DMS53 (cell line): ENCODE measurements at regions not wholly inside any gene's neighbourhood (a gene's known extent, or its start where the extent isn't known, plus 50 kb on each side); places are given as distances from the start of the nearest gene placed in this dataset.
A peak's percentile ranks its signal among the peaks of the same experiment; 100 is the strongest.

Experiments
- DNase-seq: peaks from one replicate; lab custom pipeline; 2025; lab: John Stamatoyannopoulos, UW

DNA sequence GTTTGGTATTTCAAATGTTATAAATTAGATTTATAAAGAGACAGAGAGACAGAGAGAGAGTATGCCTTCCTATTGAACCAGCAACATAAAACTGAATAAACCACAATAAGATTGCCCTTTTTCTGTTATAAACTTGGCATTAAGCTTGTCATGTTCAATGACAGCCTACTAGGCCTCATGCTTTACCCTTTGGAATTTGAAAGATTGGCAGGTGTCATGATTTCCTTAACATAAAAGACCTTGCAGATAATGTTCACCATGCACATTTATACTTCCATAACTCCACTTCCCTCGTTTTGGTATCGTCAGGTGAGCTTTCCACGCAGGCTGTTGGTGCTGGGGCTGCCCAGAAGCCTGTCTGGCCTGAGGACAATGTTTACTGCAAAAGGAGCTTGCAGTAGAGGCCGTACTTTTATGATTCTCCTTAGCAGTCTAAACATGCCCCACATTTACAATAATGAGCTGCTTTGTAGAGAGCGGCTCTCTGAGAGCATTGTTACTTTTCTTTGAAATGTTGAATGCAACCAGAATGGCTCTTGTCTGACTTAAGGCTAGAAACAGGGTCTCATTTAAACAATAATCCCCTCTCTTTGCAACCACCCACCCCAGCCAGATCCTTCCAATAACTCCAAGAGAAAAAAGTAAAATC is 379.1 kb upstream of the ATP5MC3 start:
- DNase-seq: no peak

DNA sequence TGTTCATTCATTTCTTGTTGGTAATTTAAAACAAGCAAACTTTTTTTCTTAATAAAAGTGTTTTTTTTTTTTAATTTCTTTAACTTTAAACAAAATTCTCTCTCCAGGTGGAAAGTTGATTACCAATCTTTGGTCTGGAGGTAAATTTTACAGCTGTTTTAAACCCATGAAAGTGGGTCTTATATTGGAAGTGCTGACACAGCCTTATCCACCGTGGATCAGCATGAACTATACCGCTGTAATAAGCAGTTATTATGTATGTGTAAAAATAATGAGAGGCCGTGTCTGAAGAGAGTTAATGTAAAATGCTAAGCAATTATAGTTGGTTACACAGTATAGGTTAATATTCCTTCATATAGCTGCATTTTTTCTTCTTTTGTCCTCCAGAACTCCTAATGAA is 378.1 kb upstream of the ATP5MC3 start:
- no peak for DNase-seq

DNA sequence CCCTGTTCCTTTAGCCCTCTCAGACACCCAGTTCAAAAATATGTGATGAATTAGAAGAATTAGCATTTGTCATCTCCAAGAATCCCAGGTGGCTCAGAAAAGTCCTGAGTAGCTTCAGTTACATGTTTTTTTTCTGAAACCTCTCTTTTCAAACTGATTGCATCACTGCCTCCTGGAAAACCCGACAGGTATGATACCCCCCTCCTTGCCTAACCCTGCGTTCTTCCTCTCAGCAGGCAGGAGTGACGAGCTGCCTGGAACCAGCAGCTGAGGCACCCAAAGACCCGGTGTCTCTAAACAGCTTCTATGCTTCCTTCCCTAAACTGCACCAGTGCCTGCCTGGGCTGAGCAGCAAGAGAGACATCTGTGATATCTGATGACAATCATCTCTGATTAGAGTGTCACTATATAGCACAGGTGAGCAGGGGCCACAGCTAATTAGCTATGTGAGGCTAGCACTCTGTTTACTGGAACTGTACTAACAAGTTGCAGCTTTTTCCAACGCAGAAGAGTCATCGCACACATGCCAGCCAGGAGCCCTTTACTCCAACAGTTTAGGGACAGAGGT is 376.4 kb upstream of the ATP5MC3 start:
- DNase-seq: no peak

DNA sequence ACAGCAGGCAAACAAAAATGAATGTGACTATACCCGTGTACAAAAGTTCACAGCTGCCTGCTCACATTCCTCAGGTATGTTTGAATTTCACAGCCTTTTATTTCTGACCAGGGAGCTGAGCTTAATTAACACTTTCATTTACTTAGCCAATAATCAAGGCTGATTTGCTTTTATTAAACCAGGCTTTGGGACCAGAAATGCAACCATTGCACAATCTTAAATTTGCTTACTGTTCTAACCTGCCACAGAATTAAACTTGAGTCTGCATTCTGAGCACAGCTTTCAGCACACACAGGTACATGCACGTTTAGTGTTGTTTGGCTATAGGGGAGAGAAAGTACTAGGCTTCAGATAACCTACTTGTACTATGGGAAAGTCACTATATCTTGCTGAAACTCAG is 372.4 kb upstream of the ATP5MC3 start:
- no peak for DNase-seq

DNA sequence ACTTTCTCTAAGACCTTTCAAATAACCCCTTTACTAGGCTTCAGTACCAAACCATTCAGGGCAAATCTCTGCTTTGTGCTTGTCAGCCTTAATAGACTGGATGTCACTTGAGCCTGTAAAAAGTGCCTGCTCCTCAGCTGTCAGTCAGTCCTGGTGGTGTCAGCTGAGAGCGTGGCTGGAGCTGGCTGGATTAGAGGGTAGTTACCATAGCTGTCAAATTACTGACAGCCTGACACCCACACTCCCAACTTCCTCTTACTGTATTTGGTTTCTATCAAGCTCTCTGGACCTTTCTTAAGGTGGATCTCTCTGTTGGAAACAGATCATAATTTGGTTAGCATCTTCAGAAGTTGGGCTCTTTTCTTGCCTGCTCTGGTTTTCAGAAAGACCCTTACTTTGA is 371.4 kb upstream of the ATP5MC3 start:
- no peak for DNase-seq

DNA sequence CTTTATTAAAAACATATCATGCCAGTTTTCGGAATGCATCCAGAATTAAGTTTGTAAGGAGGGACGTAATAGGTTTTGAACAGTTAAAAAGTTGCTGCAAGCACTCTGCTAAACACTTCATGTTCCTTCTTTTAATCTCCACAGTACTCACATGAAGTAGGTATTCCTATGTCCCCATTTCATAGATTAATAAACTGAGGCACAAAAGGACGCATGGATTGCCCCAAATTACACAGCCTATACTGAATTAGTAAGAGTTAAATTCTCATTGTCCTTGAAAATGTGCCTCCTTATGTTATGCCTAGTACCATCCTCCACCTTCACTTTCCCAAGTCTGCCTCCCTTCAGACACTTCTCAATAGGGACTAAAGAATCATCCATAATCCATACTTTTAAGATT is 358.9 kb upstream of the ATP5MC3 start:
- DNase-seq: no peak

DNA sequence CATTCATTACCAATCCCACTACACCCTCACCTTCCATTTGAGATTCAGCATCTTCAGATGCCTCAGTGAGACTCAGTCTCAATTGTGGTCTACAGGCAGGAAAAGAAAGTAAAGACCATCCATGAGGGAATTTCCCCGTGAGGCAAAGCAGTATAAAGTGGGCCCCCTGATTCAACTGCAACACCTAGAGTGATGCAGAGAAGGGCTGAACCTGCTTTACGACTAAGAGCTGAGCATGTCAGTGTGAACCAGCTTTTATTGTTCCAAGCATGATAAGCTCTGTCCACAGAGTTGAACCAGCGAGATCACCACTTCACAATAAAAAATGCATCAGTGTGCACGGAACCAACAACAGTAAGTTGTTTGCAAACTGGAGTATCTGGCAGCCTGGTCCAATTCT is 357.6 kb upstream of the ATP5MC3 start:
- no peak for DNase-seq

DNA sequence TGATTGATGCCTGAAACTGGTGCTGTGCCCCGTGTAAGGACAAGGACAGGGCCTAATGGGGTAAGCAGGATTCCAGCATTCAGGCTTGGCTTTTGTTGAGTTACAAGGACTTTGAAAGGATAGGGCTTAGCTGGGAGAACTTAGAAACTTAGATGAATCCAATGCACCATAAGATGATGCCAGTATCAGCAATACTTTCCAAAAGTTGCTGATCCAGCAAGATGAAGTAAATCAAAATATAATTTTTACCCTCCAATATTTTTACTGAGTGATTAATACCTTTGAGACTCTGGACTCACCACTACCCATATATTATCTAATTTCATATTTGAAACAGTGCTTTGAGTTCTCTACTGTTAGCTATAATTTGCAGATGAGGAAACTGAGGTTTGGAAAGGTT is 354.5 kb upstream of the ATP5MC3 start:
- DNase-seq: no peak

DNA sequence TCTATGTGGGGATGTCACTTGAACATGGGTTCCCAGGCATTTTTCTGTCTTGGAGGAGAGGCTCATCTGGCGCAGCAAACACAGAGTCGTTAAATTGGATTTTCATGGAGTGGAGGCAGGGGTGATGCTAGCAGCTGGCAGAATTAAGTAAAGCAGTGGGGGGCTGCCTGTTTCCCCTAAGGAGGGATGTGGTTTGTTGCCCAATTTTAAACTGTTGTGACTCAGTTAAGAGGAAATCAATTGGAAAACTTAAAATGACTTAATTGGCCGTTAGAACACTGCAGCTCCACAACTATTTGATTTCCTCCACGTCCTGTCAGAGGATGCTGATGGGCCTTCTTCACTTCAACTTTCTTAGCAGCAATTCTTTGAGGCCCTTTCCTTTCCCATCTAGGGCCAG is 354.1 kb upstream of the ATP5MC3 start:
- no peak for DNase-seq

DNA sequence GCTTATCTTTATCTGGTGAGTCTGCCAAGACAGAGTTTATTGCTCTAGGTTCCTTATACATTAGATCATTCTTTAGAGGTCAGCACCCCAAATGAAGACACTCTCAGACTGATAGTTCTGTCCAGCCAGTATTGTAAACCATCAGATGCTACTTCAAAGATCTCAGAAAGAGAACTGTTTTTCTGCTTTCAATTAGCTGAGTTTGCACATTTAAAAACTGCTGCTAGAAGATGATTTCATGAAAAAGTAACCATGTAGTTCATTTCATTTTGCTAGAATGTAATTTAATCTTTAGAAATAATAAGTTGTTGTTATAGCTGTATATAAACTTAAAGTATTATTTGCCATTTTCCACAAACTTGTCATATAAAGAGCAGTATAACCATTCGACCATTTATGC is 344.5 kb upstream of the ATP5MC3 start:
- no peak for DNase-seq

DNA sequence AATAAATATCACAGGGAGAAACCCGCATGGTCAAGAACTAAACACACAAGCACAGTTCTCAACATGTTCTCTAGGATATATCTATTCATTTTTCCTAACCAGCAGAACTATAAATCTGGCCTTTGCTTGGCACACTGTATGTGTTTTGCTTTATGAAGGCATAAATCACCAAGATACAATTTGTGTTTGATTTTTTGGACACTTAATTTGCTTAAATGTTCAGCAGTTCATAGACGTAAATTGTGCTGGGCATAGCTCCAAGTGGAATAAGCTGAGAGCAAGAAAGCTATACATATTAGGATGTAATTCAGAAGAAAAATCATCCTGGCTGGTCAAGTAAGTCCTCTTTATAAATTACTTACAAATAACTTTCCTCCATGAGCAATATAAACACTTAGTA is 341.5 kb upstream of the ATP5MC3 start:
- DNase-seq: no peak

DNA sequence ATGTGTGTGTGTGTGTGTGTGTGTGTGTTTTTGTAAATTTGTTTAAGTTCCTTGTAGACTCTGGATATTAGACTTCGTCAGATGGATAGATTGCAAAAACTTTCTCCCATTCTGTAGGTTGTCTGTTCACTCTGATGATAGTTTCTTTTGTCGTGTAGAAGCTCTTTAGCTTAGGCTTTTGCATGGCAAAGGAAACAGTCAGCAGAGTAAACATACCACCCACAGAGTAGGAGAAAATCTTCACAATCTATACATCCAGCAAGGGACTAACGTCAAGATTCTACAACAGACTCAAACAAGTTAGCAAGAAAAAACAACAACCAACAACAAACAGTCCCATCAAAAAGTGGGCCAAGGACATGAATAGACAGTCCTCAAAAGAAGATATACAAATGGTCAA is 336.7 kb upstream of the ATP5MC3 start:
- no peak for DNase-seq

DNA sequence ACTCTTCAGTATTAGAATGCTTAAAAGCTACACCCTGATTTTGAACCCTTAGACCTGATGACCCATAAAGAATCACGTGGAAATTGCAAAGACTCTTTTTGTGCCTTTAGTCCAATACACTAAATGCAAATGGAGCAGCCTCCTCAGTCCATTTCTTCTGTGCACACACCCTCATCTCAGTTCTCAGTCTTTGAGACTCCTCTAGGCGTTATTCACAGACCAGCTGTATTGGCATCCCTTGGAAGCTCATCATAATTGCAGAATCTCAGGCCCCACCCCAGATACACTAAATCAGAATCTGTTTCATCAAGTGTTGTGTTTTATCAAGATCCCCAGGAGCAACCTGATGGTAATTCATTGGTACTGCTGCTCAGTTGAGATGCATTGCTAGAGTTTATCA is 335.0 kb upstream of the ATP5MC3 start:
- no peak for DNase-seq

DNA sequence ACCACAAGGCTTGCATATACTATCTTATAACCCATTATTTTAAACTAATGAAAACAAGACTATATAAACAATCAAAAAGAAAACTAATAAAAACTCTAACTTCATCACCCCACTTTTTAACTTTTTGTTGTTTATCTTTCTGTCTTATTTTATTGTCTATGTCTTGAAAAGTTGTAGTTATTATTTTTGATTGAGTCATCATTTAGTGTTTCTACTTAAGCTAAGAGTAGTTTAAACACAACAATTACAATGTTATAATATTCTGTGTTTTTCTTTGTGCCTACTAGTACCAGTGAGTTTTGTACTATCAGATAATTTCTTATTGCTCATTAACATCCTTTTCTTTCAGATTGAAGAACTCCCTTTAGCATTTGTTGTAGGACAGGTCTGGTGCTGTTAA is 318.7 kb upstream of the ATP5MC3 start:
- DNase-seq: no peak

DNA sequence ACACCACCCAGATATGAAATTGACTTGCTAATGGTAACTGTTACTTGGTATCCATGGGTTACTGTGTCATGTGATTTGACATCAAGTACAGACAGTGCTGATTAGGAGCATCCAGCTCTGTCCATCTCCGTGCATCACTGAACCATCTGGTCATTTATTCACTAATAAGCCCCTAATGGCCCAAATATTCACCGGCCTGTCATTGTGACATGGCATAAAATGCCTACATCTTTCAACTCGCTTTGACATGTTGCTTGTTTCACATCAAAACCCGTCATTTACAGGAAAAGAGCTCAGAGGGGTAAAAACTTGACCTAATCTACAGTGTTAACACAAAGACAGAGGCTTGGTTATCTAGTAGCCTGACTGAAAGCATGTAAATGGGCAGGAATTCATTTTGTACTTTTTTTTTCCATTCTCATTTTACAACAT is 308.9 kb upstream of the ATP5MC3 start:
- DNase-seq: peak; percentile 39

DNA sequence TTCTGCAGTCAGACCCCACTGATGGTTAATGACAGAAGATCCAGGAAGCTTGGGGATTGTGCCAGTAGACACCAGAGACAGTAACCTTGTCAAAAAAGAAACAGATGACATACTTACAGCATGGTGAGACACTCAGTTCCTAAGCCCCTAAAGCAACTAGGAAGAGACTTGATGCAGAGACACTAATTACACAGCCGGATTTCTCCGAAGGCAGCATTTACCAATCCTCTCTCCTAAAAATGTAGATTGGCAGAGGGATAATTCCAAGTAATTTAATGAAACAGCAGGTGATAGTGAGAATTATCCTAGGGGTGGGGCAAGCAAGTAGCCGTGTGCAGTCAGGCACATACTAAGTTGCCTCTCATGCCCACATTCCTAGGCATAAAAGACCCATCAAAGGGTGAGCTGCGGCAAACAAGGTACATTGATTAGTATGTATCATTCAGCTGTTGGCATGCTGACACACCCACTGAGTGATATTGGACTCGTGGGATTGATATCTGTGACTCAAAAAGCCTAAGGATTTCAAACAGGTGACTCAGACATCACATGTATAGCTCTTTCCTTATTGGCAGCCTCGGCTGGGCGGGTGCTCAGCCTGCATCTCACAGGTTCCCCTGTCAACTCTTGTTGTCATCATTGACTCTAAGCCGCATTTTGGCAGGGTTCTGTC is 296.7 kb upstream of the ATP5MC3 start:
- no peak for DNase-seq

DNA sequence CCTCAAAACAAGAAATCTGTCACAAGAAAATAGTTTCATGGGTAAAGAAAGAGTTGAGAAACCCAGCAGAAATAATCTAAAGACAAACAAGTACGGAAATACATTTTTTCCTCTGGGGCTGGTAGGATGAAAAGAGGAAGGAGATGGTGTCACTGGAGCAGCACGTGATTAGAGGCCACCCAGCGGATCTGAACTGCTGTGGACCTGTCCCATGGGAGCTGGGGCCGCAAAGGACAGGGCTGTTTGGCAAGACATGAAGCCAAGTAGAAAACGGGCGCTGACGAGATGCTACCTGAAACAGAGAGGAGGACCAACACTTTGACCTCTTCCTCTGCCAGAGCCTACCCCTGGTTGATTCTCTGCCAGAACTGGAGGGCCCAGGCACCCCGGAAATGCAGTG is 295.4 kb upstream of the ATP5MC3 start:
- no peak for DNase-seq

DNA sequence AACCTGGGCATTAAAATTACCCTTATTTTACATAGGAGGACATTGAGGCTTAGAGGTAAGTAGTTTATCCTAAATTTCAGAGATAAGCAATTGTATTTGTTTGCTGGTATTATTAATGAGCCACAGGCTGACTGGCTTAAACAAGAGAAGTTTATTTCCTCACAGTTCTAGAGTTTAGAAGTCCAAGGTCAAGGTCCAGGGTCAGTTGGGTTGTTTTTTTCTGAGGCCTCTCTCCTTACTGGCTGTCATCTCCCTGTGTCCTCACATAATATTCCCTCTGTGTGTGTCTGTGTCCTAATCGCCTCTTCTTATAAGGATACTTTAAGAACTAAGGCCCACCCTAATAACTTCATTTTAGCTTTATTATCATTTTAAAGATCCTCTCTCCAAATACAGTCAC is 294.9 kb upstream of the ATP5MC3 start:
- DNase-seq: no peak

DNA sequence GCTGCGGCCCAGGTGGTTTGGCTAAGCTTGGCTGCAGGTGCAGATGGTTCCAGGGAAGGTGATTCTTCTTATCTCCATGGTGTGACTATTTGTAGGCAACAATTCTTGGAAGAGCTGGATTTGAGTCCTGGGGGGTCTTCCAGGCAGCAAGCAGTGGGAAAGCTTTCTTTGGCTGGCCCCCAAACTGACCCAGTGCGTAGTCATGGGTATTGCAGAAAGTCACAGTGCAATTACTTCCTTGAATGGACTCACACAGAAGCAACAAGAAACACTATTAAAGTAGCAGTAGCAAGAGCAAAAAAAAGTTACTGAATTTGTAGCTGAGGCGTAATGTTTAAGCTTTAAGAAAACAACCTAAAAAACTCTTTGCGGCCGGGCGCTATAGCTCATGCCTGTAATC is 293.6 kb upstream of the ATP5MC3 start:
- no peak for DNase-seq

DNA sequence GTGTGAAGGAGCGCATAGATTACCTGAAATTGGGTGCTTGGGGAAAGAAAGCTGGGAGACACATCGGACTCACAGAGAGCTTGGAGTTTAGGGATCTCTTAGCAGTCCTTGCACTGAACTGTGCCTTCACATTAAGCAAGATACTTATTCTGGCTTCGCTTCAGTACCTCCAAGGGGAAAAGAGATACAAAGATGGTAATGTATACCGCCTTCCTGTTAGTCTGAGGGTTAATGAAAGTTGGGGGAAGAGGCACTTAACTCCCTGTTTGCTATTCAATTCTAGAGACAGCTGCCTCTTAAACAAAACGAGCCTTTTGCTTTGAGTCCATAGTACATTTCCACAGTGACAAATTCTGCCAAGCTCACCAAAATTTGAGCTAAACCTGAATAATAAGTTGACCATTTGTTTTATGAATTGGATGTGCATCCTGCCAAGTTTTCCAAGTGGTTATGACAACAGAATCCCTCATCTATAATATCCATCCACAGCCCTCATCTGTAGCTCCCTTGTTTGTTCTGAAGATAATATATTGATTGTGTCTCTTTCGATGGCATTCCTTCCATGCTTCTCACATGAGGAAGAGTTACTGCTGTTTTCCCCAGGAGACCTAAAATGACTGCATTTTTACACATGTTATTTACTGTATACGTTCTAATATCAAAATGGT is 287.1 kb upstream of the ATP5MC3 start:
- peak; percentile 43 for DNase-seq

DNA sequence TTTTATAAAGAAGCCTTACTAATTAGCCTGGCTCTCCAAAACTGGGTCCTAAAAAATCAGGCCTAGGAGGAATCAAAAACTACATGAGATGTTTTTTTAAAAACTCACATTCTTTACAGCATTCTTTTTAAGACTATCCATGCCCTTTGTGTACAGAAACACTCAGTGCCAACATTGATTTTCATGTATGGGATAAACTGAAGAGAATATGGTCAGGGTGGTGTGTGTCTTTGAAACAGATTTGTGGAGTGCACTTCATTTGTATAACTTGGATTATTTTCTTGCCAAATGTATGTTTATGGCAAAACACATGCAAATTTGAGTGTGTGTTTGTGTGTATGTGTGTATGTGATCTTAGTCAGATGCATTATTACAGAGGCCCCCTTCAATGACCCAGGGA is 283.6 kb upstream of the ATP5MC3 start:
- DNase-seq: no peak

DNA sequence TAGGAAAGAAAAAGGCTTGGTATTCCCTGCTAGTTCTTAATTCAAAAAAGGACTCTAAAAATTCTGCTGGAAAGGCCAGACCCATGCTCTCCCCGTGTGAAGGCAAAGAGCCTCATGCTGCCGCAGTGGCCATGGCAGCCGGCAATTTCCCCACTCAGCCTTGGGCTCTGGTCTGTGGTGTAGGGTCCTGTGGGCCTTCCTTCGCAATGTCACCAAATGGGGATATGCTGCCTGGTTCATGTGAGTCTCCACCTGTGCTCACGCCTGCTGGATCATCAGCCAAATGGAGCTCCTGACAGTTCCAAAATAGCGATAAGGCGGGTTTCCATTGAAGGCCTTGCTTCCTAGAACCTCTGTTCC is 282.8 kb upstream of the ATP5MC3 start:
- DNase-seq: no peak

DNA sequence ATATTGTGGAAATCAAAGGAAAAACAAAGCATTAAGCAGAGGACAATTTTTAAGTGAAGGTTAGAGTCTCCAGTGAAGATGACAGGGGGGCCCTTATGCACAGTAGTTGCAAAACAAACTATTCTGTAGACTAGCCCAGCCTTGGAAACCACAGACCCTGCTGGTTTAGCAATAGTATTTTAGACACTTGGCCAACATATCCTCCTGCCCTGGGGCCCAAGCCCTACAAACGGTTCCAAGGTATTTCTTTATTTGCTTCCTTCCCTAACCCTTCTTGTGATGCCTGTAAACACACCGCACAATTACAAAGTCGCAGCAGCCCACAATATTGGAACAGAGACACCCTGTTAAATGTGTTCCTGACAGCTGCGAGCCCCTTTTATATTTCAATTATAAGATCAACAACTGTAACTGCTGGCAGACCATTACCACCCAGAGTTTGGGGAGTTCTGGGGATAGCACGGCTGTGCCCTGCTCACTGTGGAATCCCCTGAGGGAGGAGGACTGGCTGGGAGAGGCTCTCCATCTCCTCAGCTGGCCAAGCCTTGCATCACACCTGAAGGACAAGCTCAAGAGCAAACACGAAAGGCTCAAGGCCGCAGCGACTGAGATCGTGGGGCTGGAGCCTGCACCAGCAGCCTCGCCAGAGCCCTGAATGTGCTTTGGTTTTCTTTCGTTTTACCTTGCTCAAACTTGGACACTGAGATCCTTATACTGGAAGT is 282.2 kb upstream of the ATP5MC3 start:
- DNase-seq: no peak
